ENCODE measurements at regions not wholly inside any gene's neighbourhood (a gene's known extent, or its start where the extent isn't known, plus 50 kb on each side); places are given as distances from the start of the nearest gene placed in this dataset.

- DNase-seq: no peak
These were observed 443.5 kb upstream of the KLF4 start for GRCh38 chr9:107933097-107933496.

GRCh38 chr9:107932601-107933000 is 443.0 kb upstream of the KLF4 start:
- no peak for DNase-seq

DNA sequence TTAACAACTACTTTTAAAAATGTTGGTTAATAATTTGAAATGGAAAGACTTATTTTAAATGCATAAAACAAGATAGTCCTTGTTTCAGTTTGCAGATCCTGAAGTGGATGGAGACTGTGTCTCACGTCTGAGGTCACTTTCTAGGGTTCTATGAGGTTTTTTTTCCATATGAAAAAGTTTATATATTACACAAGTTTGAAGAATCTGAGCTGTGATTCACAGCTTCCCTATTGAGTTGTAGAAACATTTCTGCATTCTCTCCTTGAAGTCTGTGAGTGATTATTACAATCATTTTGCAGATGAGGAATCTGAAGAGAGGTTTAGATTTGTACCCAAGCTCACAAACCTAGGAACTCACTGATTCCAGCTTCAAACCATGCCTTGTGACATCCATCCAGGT is 442.5 kb upstream of the KLF4 start:
- no peak for DNase-seq

DNA sequence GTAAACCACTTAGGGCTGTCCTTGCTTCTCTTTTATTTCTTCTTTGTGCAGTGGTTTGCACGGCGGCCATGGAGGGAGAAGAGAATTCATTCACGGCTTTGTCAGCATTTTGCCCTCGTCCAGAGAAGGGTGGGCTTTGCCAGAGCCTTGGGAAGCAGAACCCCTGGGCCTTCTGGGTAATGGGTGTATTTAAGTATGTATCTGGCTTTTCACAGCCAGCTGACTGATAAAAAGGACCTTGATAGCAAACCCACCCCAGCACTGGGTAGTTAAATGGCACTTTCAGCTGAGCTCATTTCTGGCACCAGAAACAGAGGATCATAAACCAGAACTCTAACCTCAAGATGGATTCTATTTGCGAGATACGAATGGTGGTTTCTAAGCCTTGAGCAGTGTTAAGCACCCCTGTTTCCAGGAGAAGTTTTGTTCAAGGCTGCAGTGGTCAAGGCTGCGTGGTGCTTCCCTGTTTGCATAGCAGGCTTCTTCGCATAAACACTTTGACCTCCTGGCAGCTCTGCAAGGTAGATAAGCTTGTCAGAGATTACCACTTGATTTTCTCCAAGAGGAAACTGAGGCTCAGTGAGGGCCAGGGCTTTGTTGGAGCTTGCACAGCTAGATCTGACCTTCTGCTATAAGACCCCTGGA is 441.6 kb upstream of the KLF4 start:
- DNase-seq: no peak

DNA sequence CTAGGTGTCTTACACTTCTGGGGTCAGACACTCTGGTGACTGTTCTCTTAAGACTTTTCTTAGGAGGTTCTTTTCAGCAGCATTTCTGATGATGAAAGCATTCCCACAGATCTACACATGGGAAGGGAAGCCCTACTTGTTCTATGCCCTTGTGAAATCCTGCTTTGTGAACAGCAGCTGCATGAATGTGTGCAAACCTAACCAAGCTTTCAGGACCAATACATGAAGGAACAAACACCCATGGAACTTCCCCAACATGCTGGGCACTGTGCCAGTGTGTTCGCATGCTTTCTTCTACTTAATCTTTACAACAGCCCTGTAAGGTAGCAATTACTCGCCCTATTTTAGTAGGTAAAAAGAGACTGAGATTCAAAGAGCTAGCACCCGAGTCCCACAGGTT is 439.9 kb upstream of the KLF4 start:
- DNase-seq: no peak

- no peak for DNase-seq
These were observed 439.3 kb upstream of the KLF4 start for GRCh38 chr9:107928701-107929371.

- no peak for DNase-seq
These were observed 437.7 kb upstream of the KLF4 start for GRCh38 chr9:107927276-107927675.

DNA sequence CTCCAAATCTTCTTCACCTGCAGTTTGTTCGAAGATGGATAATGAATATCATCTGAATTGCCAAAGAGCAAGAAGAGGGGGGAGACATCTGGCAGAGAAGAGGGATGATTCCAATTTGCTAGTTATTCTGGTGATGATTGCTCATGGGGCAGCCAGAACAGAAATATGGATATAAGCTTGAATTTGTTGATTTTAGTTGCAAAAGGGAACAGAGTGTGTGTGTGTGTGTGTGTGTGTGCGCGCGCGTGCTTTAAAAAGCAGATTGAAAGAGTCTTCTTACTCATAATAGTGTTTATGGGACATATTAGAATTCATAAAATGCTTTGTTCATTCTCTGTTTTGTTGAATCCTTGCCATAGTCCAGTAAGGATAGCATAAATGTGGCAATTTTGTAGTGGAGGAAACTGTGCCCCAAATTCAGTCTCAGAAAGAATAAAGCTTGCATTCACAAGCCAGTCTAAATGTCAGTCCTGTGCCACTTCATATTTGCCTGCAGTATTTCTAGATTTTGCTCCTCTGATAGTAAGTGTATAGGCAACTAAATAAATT is 436.3 kb upstream of the KLF4 start:
- no peak for DNase-seq

DNA sequence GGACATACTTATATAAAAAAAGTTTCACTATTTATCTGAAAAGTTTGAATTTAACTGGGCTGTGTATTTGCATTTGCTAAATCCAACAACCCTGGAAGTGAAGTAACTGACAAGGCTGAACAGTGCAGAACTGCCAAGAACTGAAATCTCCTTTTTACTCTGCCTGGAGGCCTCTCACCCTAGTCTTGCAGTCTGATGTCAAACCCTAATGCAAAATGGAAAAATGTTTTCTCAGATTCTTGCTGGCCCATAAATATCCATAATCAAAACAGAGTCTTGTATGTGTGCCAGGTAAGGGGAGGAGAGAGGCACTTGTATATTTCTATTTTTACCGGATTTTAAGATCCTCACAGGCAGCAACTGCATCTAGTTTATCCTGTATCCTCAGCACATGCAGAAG is 432.7 kb upstream of the KLF4 start:
- DNase-seq: no peak

DNA sequence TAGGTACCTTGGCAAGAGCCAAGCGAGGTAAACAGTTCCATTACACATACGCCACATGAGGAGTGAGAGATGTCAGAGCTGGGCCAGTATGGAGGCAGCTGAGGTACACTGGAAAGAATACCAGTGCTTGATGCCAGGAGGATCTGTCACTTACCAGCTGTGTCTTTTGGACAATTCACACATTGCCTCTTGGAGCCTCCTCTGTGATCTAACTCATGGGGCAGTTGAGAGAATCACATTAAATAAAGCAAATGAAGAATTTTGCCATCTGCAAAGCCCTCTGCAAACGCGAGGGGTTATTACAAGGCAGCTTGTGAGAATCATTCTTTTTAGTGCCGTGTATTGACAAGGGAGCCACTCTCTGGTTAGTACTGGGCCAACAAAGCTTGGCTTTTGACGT is 429.7 kb upstream of the KLF4 start:
- DNase-seq: no peak

- no peak for DNase-seq
These were observed 429.2 kb upstream of the KLF4 start for GRCh38 chr9:107918749-107919148.

DNA sequence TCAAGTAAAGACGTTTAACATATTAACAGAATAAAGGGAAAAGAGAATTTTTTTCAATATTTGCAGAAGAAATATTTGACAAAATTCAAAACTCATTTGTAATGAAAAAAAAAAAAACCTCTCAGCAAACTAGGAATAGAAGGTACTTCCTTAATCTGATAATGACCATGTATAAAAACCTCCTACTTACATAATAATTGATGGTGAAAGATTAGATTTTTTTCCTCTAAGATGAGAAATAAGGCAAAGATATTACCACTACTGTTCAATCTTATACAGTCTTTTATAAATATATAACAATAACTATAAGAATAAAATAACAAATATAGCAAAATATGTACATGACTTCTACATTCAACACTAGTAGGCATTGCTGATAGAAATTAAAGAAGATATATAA is 424.6 kb upstream of the KLF4 start:
- no peak for DNase-seq

DNA sequence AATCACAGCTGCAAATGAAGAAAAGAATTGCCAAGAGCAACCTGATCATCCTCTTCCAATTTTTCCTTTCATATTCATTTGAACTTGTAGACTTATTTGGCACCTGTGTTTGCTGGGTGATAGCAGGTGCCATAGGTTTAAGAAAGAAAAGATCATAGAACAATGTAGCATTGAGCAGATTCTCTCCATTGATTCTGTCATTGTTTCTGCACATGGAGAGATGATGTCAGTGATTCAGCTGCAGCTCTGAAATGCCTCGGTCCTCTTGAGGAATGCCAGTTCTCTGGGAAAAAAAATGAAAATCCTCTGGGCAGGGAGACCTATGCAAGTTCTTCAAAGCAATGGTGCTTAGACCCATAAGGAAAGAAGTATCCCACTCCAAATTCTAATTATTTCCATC is 418.1 kb upstream of the KLF4 start:
- DNase-seq: no peak

DNA sequence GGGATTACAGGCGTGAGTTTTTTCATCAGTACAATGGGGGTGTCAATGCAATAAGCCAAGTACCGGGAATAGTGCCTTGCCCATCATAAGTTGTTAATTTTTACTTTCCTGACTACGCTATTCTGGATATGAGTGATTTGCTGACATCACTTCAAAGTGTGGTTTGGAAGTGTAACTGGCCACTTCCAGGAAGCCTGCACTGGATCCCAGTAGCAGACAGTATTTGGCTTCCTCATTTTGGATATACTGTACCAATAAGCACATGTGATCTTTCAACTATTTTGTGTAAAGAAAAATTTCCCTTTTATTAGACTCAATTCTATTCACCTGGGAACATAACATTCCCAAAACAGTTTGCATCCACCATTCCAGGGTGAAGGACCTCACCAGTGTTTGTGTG is 417.7 kb upstream of the KLF4 start:
- DNase-seq: no peak

- no peak for DNase-seq
These were observed 416.5 kb upstream of the KLF4 start for GRCh38 chr9:107906074-107906473.

DNA sequence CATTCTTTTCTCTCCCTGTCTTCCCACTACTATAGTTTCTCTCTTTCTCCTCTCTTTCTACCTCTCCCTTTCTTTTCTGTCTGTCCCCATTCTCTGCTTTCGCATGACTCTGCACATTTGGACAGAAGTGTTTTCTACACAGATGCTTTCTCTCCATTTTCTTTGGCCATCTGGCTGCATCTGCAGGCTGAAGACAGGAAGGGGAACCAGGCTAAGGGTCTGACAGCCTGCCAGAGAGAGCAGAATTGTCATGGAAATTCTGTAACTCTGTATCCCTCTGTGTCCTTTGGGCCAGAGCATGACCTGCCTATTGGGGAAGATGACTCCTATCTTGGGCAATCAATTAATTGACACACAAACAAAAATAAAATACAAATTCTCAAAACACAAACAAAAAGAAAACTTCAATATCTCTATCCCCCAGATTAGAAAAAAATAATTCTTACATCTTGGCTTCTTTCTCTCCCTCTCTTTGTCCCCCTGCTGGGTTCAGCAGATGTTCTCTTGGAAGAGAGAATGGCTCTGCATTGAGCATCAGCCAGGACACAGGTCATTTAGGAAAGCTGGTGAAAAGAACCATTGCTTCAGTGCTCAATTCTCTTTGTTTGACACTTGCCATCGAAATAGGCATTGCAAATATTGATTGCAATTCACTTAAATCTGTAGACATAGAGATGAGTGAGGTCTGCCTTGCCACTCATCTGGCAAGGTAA is 415.9 kb upstream of the KLF4 start:
- DNase-seq: no peak

DNA sequence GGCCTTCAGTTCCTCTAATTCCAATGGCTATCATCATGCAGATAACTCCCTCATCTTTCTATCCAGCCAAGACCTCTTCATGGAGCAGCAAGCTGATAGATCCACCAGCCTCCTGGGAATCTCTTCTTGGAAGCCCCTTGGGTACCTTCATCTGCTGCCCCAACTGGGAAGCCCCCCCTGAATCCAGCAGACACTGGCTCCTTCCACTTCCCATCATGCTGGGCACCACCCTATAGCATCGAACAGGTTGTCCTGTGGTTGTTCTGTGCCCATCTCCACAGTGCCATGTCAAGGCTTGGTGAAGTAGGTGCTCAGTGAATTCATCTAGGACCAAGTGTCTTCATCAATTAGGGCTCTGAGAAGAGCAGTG is 410.4 kb upstream of the KLF4 start:
- DNase-seq: no peak

- DNase-seq: no peak
These were observed 409.2 kb upstream of the KLF4 start for GRCh38 chr9:107898761-107899160.

DNA sequence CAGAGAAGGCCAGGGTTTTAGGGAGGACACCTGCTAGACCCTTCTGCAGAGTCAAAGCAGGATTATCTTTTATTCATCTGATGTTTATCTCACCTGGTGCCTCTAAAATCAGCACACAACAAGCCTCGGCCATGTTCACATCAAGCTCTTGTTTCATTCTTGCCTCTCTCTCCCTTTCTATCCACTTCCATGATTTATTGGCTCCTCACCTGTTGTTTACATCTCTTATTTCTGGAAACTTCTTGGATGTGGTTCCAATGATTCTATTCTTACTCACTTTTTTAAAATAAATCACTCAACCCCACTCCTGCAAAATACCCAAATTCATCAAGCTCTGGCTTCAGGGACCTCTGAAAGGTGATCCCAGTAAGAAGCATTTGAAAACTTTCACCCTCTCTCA is 407.0 kb upstream of the KLF4 start:
- no peak for DNase-seq

DNA sequence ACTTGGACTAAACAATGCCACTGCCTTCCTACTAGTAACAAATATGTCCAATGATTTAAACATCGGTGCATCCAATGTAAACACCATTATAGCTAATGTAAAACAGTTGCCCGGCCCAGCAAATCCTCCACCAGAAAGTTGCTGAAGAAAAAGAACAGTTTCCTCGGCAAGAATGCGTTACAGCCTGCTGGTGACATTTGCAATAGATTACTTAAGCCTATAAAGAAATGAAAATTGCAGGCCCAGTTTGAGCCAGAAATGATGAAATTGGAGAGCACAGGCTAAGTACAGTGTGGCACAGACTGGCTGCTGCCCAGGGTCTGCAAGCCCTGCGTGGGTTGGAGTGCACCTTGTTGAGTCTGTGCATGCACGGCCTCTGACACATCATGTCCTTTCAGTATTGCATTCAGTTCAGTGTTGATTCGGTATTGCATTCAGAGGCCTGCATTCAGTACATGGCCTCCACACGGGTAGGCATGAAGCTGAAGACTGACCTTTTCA is 406.0 kb upstream of the KLF4 start:
- DNase-seq: no peak

GRCh38 chr9:107894572-107895261 is 405.1 kb upstream of the KLF4 start:
- no peak for DNase-seq

- peak; percentile 29 for DNase-seq
These were observed 401.4 kb upstream of the KLF4 start for GRCh38 chr9:107890921-107891465.

DNA sequence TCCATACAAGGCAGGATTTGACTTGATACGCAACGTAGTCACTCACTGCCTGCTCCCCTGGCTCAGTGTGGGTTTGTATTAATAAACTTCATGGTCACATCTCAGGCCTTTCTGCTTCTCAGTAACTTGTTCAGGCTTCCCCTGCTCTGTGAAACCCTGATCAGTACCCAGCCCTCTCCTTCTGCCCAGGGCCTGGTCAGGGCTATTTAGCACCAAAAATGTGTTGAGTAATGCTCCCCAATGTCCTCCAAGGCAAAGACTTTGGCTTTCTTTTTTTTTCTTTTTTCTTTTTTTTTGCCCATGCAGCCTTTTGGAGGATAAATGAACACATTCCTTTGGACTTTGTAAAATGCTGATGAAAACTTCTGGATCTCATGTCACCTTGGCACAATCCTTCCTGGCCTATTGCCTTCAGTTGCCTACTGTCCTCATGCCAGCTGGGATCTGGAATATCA is 399.2 kb upstream of the KLF4 start:
- DNase-seq: no peak
